NB4 (cell line): ENCODE measurements at regions not wholly inside any gene's neighbourhood (a gene's known extent, or its start where the extent isn't known, plus 50 kb on each side); places are given as distances from the start of the nearest gene placed in this dataset.

Experiments
- DNase-seq: peaks from one replicate; pipeline ENCODE4 v3.0.0; 2010; ENCODE audit warnings: low read depth
- H3K4me3 ChIP-seq: one replicate; pipeline ENCODE4 v1.5.1; 2011; ENCODE audit warnings: mild to moderate bottlenecking, low read depth, low read length, moderate library complexity
- MYC ChIP-seq: IDR thresholded peaks from 2 replicates; pipeline ENCODE4 v1.6.1; 2011; ENCODE audit warnings: low read depth, low read length
- POLR2A ChIP-seq: IDR thresholded peaks from 2 replicates; pipeline ENCODE4 v1.6.1; 2011; ENCODE audit warnings: mild to moderate bottlenecking; ENCODE audit not compliant: insufficient read length; ENCODE audit errors: extremely low read depth
- TF ChIP-seq, protein P1 (sequence below): IDR thresholded peaks from 2 replicates; pipeline ENCODE4 v1.6.1; 2011; ENCODE audit warnings: low read depth, low read length
- TF ChIP-seq, protein P2 (sequence below): IDR thresholded peaks from one replicate; pipeline ENCODE4 v1.5.1; 2012; ENCODE audit warnings: low read depth, low read length

DNA sequence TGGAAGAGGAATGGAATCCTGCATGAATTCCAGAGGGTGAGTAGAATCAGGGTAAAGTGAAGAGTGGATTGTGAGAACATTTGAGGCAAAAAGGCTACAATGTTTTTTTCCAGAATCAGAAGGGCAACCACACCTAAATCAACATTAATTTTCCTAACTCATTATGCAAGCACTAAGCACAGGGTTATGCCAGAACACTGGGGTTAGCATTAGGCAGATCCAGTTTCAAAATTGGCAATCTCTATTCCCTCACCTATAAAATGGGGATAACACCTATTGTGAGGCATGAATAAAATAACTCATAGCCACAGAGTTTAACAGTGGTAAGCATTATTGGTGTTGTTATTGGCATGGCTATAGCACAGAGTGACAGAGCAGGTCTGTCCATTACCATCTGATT is 378.6 kb upstream of the FAT3 start:
- TF ChIP-seq POLR2A = no peak
- TF ChIP-seq, protein P1, sequence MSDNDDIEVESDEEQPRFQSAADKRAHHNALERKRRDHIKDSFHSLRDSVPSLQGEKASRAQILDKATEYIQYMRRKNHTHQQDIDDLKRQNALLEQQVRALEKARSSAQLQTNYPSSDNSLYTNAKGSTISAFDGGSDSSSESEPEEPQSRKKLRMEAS = no peak
- no peak for DNase-seq
- no peak overlapping the region for H3K4me3 ChIP-seq

DNA sequence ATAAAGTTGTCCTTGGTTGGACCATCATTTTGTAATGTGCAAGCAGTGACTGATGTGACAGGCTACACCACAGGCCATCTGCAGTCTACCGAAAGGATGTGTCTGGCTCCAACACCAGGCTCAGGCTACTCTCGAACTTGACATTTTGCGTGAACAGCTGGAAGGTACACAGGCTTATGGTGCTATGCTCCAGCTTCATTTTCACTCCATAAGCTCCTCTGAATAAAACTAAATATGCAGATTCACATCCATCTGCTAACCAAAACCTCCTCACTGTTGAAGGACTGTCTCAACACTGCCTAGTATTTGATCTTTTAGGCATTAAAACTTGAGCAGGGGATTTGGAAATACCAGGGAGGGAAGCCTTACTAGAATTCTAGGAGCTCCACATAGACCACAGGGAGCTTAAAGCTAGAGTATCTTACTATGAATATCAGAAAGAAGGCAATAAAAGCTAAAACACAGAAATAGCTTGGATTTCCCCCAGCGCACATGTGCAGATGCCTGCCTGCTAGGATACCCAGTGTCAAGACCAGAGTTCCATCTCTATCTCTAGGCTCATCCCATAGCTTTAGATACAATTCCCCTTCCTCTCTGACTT is 383.9 kb upstream of the FAT3 start:
- H3K4me3 ChIP-seq = no peak overlapping the region
- TF ChIP-seq POLR2A = no peak
- no peak for DNase-seq

DNA sequence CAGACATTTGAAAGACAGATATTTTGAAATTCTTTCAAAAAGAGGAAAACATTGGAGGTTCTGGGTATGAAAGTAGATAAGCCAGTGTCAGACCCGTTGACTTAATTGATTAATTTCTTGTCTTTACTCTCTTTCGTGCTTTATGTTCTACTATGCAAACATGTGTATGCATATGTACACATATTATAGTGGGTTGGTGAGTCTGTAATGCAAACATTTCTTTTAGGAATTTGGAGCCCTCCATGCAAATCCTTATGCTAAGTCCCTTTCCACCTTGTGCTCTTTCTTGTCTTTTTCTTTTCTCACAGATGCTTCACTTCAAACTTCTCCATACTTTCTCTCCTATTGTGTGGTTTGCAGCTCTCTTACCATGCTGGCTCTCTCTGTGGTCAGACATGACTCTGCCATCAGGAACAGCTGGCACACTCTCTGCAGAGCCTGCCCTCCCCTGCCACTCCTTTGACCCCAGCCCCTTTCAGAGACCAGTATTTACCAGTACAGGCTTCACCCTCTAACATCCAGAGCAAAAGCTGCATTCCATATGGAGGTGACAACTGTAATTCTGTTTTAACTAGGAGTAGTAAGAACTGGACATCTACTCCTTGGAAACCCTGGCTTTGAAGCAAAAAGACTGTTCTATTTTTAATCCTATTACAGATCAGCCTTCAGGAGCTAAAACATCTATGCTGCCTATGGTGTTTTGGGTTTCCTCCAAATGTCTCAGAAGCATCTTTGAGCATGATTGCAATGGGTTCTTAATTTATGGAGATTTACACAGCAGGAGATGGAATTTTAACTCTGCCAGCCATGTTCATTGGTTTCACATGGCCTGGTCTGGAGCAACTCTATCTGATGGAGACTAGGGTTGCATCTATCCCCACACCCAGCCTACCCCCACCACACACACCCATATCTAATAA is 386.9 kb upstream of the FAT3 start:
- no peak for DNase-seq
- H3K4me3 ChIP-seq = no peak overlapping the region
- TF ChIP-seq MYC (no peak), POLR2A (no peak)
- TF ChIP-seq, protein P2, sequence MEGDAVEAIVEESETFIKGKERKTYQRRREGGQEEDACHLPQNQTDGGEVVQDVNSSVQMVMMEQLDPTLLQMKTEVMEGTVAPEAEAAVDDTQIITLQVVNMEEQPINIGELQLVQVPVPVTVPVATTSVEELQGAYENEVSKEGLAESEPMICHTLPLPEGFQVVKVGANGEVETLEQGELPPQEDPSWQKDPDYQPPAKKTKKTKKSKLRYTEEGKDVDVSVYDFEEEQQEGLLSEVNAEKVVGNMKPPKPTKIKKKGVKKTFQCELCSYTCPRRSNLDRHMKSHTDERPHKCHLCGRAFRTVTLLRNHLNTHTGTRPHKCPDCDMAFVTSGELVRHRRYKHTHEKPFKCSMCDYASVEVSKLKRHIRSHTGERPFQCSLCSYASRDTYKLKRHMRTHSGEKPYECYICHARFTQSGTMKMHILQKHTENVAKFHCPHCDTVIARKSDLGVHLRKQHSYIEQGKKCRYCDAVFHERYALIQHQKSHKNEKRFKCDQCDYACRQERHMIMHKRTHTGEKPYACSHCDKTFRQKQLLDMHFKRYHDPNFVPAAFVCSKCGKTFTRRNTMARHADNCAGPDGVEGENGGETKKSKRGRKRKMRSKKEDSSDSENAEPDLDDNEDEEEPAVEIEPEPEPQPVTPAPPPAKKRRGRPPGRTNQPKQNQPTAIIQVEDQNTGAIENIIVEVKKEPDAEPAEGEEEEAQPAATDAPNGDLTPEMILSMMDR = no peak
- TF ChIP-seq, protein P1 = no peak

DNA sequence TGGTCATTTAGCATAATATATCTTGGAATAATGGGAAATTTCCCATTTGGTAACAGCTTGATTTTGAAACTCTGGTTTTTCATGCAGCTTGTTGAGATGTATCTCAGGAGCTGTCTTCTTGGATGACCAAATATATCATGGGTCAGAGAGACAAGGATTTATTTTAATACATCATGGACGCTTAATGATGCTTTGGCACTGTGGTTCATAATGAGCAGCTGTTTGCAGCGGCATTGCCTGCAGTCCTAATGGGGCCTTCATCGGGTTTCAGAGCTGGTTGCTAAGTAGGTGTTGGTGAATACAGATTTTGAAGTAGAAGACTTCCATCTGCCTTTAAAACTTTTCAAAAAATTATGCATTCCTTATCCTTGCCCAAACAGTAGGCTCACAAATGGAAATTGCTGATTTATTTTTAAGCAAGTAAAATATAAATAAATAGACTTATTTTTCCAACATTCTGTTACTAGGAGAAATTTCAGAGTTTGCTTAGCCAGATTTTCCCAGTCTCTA is 389.5 kb upstream of the FAT3 start:
- H3K4me3 ChIP-seq = no peak overlapping the region
- no peak for DNase-seq
- TF ChIP-seq MYC = no peak
- TF ChIP-seq, protein P2 = no peak
- TF ChIP-seq POLR2A = no peak
- TF ChIP-seq, protein P1 = no peak

DNA sequence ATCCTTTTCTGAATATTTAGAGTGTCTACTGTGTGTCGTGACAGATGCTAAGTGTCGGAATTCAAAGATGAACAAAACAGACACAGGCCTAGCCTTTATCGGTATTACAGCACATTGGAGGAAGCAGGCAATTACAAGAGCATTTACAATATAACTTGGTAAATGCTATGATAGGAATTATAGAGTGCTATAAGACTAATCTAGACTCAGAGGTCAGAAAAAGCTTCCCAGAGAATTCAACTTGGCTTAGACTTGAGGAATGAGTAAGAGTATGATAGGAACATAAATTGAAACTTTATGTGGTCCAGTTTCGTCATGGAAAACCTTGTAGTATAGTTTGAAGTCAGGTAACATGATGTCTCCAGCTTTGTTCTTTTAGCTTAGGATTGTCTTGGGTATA is 395.7 kb upstream of the FAT3 start:
- DNase-seq = no peak
- no peak for TF ChIP-seq MYC
- TF ChIP-seq, protein P2 = no peak
- TF ChIP-seq, protein P1 = no peak
- TF ChIP-seq POLR2A = no peak

DNA sequence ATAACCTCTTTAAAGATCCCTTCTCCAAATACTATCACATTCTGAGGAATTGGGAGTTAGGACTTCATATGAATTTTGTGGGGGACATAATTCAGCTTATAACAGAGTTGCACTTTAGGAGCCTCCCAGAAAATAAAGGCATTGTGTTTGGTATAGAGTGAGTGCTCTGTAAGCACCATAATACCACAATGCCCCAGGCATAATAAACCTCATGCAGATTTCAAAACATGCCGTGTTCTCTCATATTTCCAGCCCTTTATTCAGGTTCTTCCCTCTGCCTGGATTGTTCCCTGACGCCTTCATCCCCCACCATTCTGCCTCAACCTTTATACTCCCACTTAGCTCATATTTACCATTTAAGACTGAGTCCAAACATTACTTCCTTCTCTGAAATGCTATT is 398.8 kb upstream of the FAT3 start:
- TF ChIP-seq, protein P1 = no peak
- TF ChIP-seq POLR2A (no peak), MYC (no peak)
- TF ChIP-seq, protein P2 = no peak
- DNase-seq = no peak
- H3K4me3 ChIP-seq = no peak overlapping the region

More for the DNA sequence above, 395.7 kb upstream of the FAT3 start:
- no peak overlapping the region for H3K4me3 ChIP-seq
